ENCODE measurements at regions not wholly inside any gene's neighbourhood (a gene's known extent, or its start where the extent isn't known, plus 50 kb on each side); places are given as distances from the start of the nearest gene placed in this dataset.
"Not testable (repeated sequence)": the region's sequence is repeated elsewhere in the genome, so short reads cannot be mapped to it uniquely, and the experiment has no call there.

DNA sequence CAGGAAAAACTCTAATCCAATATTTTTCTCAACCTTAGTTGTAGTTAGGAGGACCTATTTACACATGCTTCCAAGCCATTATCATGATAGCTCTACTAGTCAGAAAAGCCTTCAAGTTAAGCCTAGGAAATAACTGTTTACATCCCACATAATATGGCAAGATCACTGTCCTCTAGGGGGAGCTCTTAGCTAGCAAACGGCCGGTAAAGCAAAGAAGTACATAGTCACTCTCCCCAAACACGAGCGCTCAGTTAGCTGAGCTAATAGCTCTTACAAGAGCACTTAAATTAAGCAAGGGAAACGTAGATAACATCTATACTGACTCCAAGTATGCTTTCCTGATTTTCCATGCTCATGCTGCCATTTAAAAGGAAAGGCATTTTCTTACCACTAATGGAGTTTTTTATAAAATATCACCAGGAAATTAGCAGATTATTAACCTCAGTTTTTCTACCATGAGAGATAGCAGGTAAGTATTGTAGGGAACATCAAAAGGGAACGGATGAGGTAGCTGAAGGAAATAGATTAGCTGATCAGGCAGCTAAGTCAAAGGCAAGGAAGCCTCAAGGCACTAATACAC, 100.6 kb upstream of the PABPC3 start:
- DNase-seq: peak; percentile 19

DNA sequence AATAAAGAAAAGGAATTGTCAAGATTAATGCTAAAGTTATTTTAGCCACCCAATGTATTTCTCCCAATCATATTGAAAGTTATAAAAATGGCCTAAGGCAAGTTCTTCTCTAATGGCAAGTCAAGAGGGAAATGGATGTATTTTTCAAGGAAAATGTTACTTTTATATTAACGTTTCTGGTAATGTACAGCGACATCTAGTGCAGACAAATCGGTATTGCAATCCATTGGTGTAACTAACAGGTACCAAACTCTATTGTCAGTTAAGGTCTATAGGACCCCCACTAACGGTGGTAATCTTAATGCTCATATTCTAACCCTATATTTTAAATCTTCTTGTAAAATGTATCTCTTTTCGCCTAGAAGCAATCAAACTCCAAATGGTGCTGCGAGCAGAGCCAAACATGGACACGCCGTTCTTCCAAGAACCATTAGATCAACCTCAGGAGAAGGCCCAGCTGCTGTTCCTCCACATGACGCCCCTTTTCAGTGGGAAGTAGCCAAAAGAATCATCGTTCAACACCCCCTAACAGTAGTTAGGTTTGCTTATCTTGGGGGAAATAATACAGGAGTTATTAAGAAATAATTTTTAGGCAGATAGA, 98.5 kb upstream of the PABPC3 start:
- no peak for DNase-seq

DNA sequence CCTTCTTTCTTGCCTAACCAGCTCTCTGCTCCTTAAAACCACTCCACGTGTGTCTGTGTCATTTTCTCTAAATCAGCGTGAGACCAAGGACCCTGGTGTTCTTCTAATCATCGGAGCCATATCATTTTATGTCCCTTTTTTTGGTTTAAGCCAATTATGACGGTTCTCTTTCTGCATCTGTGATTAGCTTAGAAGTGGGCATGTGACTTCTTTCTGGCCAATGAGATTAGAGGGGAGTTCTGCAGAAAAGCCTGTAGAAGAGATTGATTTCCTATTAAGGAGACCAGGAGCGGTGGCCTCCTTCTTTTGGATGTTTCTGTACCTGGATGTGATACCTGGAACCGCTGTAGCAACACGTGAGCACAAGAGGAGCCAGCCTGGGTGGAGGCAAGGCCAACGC, 97.5 kb upstream of the PABPC3 start:
- DNase-seq: no peak

DNA sequence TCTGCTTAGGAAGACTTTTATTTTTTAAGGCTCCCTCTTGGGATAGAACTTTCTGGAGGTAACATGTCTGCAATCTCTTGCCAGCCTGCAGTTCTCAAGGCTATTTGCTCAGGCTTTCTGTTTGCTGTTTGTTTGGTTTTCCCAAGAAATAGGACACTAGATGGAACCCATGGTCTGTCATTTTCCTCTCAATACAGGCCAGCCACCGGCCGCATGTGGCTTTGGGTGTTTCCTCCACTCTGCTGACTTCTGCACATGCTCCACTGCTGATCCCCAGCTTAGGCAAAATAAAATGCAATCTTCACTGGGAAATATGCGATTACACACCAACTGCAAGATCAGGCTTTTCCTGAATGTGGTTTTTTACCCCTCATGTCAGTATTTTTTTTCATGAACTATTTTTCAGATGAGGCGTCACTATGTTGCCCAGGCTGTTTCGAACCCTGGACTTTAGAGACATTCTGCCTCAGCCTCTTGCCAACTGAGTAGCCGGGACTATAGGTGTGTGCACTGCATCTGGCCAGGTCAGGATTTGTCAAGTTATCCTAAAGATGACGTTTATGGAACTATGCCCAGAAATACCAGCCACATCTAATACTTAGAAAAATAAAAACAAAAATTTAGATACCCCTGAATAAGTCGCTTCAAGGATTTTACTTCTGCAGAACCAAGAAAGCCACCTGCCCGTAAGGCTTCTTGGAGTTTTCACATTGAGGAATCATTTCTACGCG, 94.3 kb upstream of the PABPC3 start:
- no peak for DNase-seq

DNA sequence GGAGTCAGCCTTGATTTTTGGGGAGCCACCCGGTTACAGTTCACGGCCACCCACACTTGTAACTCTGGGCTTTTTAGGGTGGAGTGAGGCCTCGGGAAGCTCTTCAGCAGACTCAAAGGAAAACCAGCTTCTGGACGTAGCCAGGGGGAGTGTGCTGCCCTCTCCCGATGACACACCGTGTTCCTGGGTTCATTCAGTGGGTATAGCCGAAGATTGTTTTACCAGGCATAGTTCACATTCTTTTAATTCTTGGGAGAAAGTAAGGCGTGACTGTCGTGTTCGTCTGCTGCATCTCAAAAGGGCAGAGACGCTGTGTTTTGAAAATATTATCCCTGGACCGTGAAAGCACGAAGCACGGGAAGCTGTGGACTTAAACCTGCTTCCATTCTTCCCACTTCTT, 93.6 kb upstream of the PABPC3 start:
- not testable (repeated sequence) for DNase-seq

DNA sequence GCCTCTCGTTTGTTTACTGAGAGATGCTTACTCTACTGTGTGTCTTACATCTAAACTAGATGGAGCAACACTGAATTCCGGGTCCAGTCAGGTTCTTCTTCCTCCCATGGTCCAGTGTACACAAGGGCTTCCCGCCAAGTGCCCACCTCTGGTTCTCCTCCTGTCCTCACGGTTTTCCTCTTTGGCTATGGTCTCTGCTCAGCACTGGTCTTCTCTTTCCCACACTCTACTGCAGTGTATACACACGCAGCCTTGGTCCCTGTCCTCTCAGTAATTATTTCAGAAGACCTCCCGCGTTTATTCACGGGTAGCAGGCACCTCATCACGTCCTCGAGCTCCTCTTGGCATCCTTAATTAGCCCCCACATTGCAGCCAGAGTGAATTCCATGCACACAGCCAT, 91.4 kb upstream of the PABPC3 start:
- not testable (repeated sequence) for DNase-seq

DNA sequence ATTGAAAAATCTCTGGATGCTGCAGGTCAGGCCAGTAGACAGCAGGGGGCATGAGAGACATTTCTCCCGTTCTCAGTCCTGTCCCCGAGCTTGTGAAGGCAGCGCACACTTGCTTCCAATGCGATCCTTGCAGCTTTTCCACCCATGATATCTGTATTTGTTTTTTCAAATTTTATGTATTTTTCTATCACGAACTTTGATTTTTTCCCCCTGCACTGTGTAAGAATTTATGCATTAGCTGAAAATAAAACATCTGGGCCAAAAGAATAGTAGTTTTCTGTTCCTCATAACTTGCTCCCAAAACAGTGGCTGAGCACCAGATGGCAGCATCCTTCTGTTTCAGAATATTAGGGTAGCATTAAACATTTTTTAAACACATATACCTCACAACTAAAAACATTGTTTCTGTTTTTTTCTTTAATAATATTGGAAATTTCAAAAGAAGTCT, 90.9 kb upstream of the PABPC3 start:
- peak; percentile 15 for DNase-seq

DNA sequence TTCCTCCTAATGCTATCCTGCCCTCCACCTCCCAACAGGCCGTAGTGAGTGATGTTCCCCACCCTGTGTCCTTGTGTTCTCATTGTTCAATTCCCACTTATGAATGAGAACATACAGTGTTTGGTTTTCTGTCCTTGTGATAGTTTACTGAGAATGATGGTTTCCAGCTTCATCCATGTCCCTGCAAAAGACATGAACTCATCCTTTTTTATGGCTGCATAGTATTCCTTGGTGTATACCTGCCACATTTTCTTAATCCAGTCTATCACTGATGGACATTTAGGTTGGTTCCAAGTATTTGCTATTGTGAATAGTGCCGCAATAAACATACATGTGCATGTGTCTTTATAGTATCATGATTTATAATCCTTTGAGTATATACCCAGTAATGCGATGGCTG, 88.5 kb upstream of the PABPC3 start:
- DNase-seq: not testable (repeated sequence)

DNA sequence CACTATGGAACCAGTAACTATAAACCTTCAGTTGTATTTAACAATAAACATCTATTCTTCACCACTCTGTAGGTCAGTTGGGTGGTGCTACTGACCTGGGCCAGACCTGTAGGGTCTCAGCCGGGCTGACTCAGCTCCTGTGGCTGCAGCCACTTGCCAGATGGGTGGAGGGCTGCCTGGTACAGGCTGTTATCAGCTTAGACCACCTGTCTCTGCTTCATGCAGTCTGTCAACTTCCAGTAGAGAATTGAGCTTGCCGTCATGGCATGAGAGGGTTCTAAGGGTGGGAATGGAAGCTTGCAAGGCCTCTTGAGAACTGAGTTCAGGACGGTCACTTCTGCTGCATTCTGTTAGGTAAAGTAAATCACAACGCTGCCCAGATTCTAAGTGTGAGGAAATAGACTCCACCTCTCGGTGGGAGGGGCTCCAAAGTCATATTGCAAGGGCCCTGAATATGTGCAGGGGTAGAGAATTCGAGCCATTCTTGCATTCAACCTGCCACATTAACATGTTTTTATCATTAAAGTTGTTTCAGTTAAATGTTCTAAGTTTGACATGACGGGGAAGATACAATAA, 81.5 kb upstream of the PABPC3 start:
- DNase-seq: not testable (repeated sequence)

DNA sequence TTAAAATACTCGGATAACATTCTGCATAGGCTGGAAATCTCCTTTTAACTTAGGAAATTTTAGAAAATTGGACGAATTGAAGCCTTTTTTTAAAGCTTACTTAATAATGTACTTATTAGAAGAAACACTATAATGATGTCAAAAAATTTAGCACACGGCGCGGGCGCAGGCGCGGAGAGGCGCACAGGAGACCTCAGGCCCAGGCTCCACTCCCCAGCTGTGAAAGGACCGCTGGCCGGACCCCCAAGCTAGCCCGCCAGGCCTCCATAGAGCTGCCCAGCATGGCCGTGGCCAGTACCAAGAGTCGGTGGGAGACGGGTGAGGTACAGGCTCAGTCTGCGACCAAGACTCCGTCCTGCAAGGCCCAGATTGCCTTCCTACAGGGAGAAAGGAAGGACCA, 78.8 kb upstream of the PABPC3 start:
- DNase-seq: not testable (repeated sequence)

DNA sequence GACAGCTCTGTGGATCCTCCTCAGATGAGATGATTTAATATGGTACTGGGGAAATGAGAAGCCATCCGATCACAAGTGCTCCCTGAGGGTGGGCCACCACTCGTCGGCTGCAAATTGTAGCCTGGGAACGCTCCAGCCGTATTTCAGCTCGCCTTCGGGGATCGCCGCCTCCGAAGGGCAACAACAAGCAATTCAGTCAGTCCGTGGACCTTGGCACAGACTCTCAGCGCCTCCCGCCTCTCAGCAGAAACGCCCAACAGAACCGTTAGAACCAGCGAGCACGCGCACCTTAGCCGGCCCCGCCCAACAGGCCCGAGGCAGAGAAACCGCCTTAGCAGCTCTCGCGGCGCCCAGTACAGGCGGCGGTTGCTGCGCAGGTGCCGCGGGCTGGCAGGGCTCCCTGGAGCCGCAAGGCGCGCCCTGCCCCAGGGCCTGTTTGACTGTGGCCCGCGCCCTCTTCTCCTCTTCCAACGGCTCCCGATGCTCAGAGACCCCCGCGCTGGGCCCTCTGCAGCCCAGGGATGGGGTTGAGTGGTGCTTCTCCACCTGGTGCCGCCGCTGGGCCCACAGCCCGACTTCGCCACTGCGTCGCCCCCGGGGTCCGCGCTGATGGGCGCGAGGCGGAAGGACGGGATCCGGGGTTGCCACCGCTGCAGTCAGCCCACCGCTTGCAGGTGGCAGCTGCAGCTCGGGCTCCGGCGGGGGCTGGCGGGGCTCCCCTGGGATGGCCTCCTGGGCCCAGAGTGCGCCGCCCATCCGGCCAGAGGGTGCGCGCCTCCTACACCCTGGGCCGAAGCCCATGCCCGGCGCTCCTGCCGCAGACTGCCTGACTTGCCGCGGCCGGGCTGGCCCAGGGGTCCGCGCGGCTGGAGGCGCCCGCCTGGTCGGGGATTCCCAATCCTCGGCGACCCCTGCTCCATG, 77.9 kb upstream of the PABPC3 start:
- DNase-seq: not testable (repeated sequence)

DNA sequence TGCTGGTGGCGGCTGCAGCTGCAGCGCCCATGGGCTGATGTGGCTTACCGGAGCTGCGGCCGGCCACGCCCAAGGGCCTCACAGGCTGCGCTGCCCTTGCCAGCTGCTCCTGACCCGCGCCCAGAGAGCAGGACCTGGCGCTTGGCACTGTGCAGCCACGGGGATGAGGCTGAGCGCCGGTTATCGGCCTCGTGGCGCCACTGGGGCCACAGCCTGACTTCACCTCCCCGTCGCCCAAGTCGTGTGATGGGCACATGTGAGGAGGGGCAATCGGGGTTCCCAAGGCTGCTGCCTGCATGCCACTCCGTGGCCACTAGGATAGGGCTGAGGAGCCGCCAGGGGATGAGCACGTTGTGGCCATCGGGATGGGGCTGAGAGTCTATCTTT, 77.2 kb upstream of the PABPC3 start:
- DNase-seq: no peak

DNA sequence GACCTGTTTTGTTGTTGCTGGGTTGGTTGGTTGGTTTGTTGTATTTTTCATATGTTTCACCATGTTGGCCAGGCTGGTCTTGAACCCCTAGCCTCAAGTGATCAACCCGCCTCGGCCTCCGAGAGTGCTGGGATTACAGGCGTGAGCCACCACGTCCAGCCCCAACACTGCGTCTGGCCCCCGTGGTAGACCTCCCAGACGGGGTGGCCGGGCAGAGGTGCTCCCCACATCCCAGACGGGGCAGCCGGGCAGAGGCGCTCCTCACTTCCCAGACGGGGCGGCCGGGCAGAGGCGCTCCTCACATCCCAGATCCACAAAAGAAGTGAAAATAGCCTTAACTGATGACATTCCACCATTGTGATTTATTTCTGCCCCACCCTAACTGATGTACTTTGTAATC, 76.2 kb upstream of the PABPC3 start:
- not testable (repeated sequence) for DNase-seq

DNA sequence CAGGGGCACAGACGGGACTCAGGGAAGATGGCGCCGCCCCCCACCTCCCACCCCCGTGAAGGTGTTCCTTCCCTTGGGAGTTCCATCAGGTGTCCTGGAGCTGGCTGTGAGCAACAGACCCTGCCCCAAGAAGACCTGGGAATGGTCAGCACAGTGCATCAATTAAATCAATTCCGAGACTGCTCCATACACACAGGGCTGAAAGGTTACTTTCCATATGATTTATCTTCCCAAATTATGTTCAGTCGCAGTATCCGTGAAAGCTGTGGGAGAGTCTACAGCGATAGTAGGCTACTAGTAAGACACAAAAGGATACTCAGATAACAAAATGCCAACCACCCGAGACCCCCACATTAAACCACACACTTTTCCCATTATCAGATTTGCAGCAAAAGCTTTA, 71.8 kb upstream of the PABPC3 start:
- no peak for DNase-seq

DNA sequence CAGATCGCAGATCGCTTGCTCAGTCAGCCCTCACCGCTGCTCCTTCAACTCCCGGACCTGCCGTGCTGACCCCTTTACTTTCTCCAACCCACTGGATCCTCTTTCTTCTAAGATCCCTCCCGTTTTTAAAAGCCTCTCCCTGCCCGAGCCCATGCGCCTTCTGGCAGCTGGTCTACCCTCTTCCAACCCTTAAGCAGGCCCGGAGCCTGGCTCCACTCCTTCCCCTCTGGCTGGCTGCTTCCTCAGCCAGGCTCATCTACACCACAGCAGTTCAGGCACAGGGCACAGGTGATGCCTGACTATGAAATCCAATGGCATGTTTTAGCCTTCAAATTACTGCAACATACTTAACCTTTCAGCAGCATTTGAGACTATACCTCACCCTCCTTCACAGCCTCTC, 63.8 kb upstream of the PABPC3 start:
- no peak for DNase-seq

DNA sequence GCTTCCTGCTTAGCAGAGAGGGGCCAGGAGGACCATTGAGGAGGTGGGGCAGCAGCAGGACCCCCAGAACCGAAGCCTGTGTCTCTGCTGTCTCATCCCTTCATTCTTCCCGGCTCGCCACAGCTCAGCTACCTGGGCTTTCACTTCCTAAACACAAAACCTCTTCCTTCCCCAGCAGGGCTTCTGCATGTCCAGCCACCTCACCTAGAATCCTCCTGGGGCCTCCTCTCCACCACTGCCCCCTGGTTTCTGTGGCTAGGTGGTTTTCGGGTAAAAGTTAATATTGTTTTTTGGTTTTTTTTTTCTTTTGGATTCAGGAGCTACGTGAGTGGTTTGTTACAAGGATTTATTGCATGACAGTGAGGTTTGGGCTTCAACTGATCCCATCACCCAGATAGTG, 61.8 kb upstream of the PABPC3 start:
- no peak for DNase-seq

DNA sequence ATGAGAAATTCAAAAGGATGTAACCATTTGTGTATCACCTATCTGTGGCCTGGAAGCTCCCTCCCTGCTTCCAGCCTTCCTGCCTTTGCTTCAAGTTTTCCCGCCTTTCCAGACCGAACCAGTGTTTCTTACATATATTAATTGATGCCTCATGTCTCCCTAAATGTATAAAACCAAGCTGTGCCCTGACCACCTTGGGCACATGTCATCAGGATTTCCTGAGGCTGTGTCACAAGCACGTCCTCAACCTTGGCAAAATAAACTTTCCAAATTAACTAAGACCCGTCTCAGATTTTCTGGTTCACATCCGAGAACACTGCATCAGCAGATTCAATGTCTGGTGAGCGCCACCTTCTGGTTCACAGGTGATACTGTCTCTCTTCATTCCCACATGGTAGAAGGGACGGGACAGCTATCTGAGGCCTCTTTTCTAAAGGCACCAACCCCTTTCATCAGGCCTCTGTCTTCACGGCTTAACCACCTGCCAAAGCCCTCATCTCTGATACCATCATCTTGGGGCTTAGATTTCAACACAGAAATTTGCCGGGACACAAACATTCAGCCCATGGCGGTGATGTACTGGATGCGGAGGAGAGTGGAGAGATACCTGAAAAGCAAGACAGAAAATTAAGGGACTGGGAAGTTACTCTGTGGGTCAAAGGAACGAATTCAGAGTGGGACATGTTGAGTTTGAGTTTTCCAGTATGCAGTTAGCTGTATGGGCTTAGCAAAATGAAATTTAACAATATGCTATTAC, 58.7 kb upstream of the PABPC3 start:
- peak; percentile 10 for DNase-seq

DNA sequence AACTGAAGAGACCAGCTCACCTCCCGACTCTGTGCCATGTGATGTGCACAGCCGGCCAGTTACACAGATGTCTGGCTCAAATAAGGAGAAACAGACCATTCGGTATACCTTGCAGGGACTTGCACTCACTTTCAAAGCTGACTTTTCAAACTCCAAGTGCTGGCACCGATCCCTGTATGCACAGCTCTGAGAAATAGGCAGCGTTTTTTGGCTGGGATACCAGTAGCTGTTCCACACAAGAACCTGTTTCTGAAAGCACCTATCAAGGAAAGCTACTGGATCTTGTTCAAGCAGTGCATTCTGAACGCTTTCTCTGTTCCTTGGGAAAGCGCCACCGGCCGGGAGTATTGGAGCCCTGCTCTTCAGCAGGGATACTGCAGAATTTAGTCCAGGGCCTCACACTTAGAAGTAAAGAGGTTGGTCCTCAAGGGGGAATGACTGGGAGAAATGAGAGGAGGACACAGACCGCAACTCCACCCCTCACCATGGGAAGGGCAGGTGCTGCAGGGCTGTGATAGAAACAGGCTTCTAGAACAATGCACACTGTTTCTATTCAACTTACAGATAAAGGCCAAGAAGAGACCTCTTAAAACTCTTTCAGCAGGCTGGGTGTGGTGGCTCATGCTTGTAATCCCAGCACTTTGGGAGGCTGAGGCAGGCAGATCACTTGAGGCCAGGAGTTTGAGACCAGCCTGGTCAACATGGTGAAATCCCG, 53.6 kb upstream of the PABPC3 start:
- no peak for DNase-seq

DNA sequence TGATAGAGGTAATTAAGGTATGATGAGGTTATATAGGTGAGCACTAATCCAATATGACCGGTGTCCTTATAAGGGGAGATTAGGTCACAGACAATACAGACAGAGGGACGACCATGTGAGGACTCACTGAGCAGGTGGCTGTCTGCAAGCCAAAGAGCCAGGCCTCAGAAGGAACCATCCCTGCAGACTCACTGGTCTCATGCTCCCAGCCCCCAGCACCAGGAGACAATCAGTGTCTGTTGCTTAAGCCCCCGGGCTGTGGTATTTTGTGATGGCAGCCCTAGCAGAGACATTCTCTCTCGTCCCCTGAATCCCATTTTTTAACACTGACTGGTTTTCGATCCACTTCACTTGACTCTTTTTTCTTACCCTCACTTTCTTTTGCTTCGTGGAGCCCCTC, 51.9 kb upstream of the PABPC3 start:
- DNase-seq: no peak
